ENCODE measurements at regions not wholly inside any gene's neighbourhood (a gene's known extent, or its start where the extent isn't known, plus 50 kb on each side); places are given as distances from the start of the nearest gene placed in this dataset.

DNA sequence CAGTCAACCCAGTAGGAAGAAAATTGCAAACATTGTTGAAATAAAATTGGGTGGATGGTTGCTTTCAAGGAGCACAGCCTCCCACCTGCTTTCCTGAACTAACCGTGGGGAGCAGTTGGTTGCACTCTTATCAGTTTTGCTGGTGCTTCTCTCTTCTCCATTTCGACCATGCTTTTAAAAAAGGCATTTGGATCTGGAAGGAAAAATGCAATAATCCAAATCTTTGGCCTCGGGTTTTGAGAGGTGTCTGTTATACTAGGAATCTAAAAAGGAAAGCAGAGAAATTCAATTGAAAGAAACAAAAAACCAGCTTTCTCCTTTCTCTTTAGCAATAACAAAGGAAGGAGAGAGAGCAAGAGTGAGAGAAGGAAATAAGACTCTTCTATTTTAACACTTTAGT lies 113.6 kb upstream of the ARGLU1 start:
- ChIA-PET POLR2A (no interaction called here), CTCF (no interaction called here)
- Histone ChIP-seq H3K36me3 (replicated peaks in 1 of 2; ENCODE audit: control insufficient read depth in 1 of 2, insufficient read depth in 2 of 2, low read length in 1 of 2) (no peaks in the 10 kb centered on the region), H3K9me2 (no peaks in the 10 kb centered on the region), H2AFZ (ENCODE audit: low read depth) (no peak overlapping the region), H3K4me1 (ENCODE audit: control insufficient read depth in 1 of 2, insufficient read depth in 2 of 2, low read depth in 1 of 2, low read length in 1 of 2) (no peaks in the 10 kb centered on the region), H3F3A (replicated peaks; ENCODE audit: insufficient read depth) (no peaks in the 10 kb centered on the region), H3K79me2 (ENCODE audit: insufficient read depth) (no peaks in the 10 kb centered on the region), H4K20me1 (ENCODE audit: insufficient read depth) (no peaks in the 10 kb centered on the region), H3K9ac (no peak overlapping the region), H3K9me3 (no peaks in the 10 kb centered on the region), H3K27ac (ENCODE audit: low read depth in 2 of 2, low read length in 1 of 2) (no peak overlapping the region), H3K4me3 (ENCODE audit: low read depth in 2 of 2, low read length in 1 of 2) (no peak overlapping the region), H3K27me3 (ENCODE audit: insufficient read depth) (no peaks in the 10 kb centered on the region), H3K4me2 (no peak overlapping the region)
- no peak for TF ChIP-seq GATA2 (CRISPR knock-in tag; IDR thresholded peaks at IDR 0.05)
- 15% methylated on average over 3 of the region's 3 CpGs for WGBS (ENCODE audit: low lambda C conversion rate)
- no peak for DNase-seq

DNA sequence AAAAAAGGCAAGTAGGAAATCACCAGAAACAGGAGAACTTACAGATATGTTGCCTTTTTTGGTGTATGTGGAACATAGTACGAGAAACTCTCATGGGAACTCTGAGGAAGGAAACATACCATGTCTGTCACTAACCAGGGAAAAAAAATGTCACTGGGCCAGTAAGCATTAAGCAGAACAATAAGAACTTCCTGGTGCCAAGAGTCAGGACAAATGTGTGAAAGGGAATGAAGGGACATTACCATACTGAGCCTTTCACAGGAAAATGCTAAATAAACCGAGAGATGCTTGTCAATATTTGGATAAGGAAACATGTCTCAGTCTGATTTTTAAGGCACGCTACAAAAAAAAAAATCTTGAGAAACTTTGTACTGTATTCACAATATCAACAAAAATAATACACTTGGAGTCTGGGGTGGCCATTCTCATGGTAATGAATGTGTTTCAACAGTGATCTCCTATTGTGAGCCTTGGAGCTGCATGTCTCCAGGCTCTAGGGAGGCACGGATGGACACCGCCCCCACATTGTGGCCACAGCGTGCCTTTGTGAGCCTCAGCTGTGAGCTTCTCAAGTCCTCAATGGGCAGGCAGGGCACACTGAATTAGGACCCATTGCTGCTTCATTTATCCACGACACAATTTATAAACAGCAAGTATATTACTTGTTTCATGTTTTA lies 113.0 kb upstream of the ARGLU1 start:
- WGBS (ENCODE audit: low lambda C conversion rate) = 55% methylated on average over 7 of the region's 7 CpGs
- POLR2A ChIA-PET = no interaction called here

More for the DNA sequence above, 113.0 kb upstream of the ARGLU1 start:
- H3K36me3 ChIP-seq (replicated peaks in 1 of 2; ENCODE audit: control insufficient read depth in 1 of 2, insufficient read depth in 2 of 2, low read length in 1 of 2) = no peaks in the 10 kb centered on the region
- H3K4me3 ChIP-seq (ENCODE audit: low read depth in 2 of 2, low read length in 1 of 2) = no peak overlapping the region
- no peaks in the 10 kb centered on the region for H3F3A ChIP-seq (replicated peaks; ENCODE audit: insufficient read depth)
- H3K9me3 ChIP-seq = no peaks in the 10 kb centered on the region
- H3K27me3 ChIP-seq (ENCODE audit: insufficient read depth) = no peaks in the 10 kb centered on the region
- H4K20me1 ChIP-seq (ENCODE audit: insufficient read depth) = no peaks in the 10 kb centered on the region
- H2AFZ ChIP-seq (ENCODE audit: low read depth) = no peak overlapping the region
- no peaks in the 10 kb centered on the region for H3K4me1 ChIP-seq (ENCODE audit: control insufficient read depth in 1 of 2, insufficient read depth in 2 of 2, low read depth in 1 of 2, low read length in 1 of 2)
- no peak overlapping the region for H3K27ac ChIP-seq (ENCODE audit: low read depth in 2 of 2, low read length in 1 of 2)
- no peaks in the 10 kb centered on the region for H3K9me2 ChIP-seq
- CTCF ChIA-PET = no interaction called here
- TF ChIP-seq EZH2phosphoT487 (IDR thresholded peaks at IDR 0.05; ENCODE audit: borderline replicate concordance, low read depth) (no peak), RAD21 (IDR thresholded peaks at IDR 0.05; ENCODE audit: low read length) (no peak), EP300 (IDR thresholded peaks at IDR 0.05; ENCODE audit: borderline replicate concordance in 1 of 2, low read depth in 1 of 2, low read length in 1 of 2) (no peak), POLR2AphosphoS5 (IDR thresholded peaks at IDR 0.05; ENCODE audit: low read depth, low read length) (no peak), RCOR1 (IDR thresholded peaks at IDR 0.05; ENCODE audit: low read length) (no peak), FOXJ3 (CRISPR knock-in tag; IDR thresholded peaks at IDR 0.05) (no peak), RFX5 (IDR thresholded peaks at IDR 0.05; ENCODE audit: low read length) (no peak), MEF2A (IDR thresholded peaks at IDR 0.05; ENCODE audit: borderline replicate concordance, low read depth) (no peak), ELF1 (IDR thresholded peaks at IDR 0.05) (no peak), FOSL2 (IDR thresholded peaks at IDR 0.05; ENCODE audit: borderline replicate concordance, low read depth) (no peak)
- TF ChIP-seq, protein P1, sequence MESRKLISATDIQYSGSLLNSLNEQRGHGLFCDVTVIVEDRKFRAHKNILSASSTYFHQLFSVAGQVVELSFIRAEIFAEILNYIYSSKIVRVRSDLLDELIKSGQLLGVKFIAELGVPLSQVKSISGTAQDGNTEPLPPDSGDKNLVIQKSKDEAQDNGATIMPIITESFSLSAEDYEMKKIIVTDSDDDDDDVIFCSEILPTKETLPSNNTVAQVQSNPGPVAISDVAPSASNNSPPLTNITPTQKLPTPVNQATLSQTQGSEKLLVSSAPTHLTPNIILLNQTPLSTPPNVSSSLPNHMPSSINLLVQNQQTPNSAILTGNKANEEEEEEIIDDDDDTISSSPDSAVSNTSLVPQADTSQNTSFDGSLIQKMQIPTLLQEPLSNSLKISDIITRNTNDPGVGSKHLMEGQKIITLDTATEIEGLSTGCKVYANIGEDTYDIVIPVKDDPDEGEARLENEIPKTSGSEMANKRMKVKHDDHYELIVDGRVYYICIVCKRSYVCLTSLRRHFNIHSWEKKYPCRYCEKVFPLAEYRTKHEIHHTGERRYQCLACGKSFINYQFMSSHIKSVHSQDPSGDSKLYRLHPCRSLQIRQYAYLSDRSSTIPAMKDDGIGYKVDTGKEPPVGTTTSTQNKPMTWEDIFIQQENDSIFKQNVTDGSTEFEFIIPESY (IDR thresholded peaks at IDR 0.05; ENCODE audit: borderline replicate concordance, low read depth) = no peak
- TF ChIP-seq, protein P2, sequence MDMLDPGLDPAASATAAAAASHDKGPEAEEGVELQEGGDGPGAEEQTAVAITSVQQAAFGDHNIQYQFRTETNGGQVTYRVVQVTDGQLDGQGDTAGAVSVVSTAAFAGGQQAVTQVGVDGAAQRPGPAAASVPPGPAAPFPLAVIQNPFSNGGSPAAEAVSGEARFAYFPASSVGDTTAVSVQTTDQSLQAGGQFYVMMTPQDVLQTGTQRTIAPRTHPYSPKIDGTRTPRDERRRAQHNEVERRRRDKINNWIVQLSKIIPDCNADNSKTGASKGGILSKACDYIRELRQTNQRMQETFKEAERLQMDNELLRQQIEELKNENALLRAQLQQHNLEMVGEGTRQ (IDR thresholded peaks at IDR 0.05; ENCODE audit: borderline replicate concordance, low read depth, low read length) = no peak
- TF ChIP-seq, protein P3, sequence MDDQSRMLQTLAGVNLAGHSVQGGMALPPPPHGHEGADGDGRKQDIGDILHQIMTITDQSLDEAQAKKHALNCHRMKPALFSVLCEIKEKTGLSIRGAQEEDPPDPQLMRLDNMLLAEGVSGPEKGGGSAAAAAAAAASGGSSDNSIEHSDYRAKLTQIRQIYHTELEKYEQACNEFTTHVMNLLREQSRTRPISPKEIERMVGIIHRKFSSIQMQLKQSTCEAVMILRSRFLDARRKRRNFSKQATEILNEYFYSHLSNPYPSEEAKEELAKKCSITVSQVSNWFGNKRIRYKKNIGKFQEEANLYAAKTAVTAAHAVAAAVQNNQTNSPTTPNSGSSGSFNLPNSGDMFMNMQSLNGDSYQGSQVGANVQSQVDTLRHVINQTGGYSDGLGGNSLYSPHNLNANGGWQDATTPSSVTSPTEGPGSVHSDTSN (IDR thresholded peaks at IDR 0.05) = no peak
- TF ChIP-seq, protein P4, sequence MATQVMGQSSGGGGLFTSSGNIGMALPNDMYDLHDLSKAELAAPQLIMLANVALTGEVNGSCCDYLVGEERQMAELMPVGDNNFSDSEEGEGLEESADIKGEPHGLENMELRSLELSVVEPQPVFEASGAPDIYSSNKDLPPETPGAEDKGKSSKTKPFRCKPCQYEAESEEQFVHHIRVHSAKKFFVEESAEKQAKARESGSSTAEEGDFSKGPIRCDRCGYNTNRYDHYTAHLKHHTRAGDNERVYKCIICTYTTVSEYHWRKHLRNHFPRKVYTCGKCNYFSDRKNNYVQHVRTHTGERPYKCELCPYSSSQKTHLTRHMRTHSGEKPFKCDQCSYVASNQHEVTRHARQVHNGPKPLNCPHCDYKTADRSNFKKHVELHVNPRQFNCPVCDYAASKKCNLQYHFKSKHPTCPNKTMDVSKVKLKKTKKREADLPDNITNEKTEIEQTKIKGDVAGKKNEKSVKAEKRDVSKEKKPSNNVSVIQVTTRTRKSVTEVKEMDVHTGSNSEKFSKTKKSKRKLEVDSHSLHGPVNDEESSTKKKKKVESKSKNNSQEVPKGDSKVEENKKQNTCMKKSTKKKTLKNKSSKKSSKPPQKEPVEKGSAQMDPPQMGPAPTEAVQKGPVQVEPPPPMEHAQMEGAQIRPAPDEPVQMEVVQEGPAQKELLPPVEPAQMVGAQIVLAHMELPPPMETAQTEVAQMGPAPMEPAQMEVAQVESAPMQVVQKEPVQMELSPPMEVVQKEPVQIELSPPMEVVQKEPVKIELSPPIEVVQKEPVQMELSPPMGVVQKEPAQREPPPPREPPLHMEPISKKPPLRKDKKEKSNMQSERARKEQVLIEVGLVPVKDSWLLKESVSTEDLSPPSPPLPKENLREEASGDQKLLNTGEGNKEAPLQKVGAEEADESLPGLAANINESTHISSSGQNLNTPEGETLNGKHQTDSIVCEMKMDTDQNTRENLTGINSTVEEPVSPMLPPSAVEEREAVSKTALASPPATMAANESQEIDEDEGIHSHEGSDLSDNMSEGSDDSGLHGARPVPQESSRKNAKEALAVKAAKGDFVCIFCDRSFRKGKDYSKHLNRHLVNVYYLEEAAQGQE (IDR thresholded peaks at IDR 0.05; ENCODE audit: low read depth, low read length) = no peak
- H3K9ac ChIP-seq = no peak overlapping the region
- no peaks in the 10 kb centered on the region for H3K79me2 ChIP-seq (ENCODE audit: insufficient read depth)
- no peak overlapping the region for H3K4me2 ChIP-seq
- DNase-seq = no peak
